Stomach (tissue), 8 donors: ENCODE measurements at regions not wholly inside any gene's neighbourhood (a gene's known extent, or its start where the extent isn't known, plus 50 kb on each side); places are given as distances from the start of the nearest gene placed in this dataset.

Experiments used
- DNase-seq, 2 donors: peaks; one replicate each; pipeline versions ENCODE4 v3.0.0 to v3.0.0-alpha.2; 2013 to 2019
- H3K27ac ChIP-seq, 5 donors: fragments of 200-600 bp in 4 of 5; sonication (generic) in 4 of 5; one replicate each; pipeline ENCODE4 v1.5.1; 2013 to 2019; ENCODE audit warnings: mild to moderate bottlenecking in 1 of 5, moderate library complexity in 1 of 5
- H3K27me3 ChIP-seq, 3 donors: fragments of 200-600 bp; sonication (generic); one replicate each; pipeline ENCODE4 v1.5.1; 2017 to 2019; ENCODE audit warnings: mixed run types in 1 of 3
- H3K36me3 ChIP-seq, 4 donors: fragments of 200-600 bp; sonication (generic); 1 replicate in 3 of 4; 2 replicates in 1 of 4; pipeline ENCODE4 v1.5.1; 2016 to 2019
- H3K4me1 ChIP-seq, 4 donors: fragments of 200-600 bp; sonication (generic); one replicate each; pipeline ENCODE4 v1.5.1; 2016 to 2019
- H3K4me3 ChIP-seq, 4 donors: fragments of 200-600 bp; sonication (generic) in 3 of 4; one replicate each; pipeline ENCODE4 v1.5.1; 2016 to 2019; ENCODE audit warnings: mild to moderate bottlenecking in 1 of 4
- H3K9me3 ChIP-seq, 4 donors: fragments of 200-600 bp; sonication (generic); one replicate each; pipeline ENCODE4 v1.5.1; 2016 to 2019
- EP300 ChIP-seq: sonication (generic); formaldehyde crosslinking; IDR thresholded peaks from one replicate; pipeline ENCODE4 v1.6.1; 2017; ENCODE audit warnings: antibody characterized with exemption
- POLR2A ChIP-seq, 4 donors: fragments of 450-650 bp; IDR thresholded peaks; one replicate each; pipeline ENCODE4 v1.6.1; 2016; ENCODE audit warnings: antibody characterized with exemption in 4 of 4, control low read depth in 2 of 4, mild to moderate bottlenecking in 1 of 4, moderate library complexity in 1 of 4
- POLR2AphosphoS5 ChIP-seq, 3 donors: sonication (generic); formaldehyde crosslinking; IDR thresholded peaks; one replicate each; pipeline ENCODE4 v1.6.1; 2016; ENCODE audit warnings: antibody characterized with exemption in 3 of 3
- WGBS, 5 donors: extraction: QIAGEN DNeasy Blood & Tissue Kit in 3 of 5; methylation state at CpG; one replicate each; pipeline versions ENCODE4 v1.1.5 to v1.1.7; 2013 to 2018; 5-methylcytosine and 5-hydroxymethylcytosine counted together
- intact Hi-C: fragments of 100-400 bp; cut with DNase I; formaldehyde crosslinking; loops from one replicate; pipeline ENCODE4 v1.15.1; 2023; ENCODE audit warnings: low total_unique reads
- TF ChIP-seq, protein P1 (sequence below), 7 experiments: fragments of 450-650 bp in 4 of 7; fragments of 200-600 bp in 3 of 7; sonication (generic) in 3 of 7; IDR thresholded peaks; one replicate each; pipeline ENCODE4 v1.5.1; 2016 to 2019; ENCODE audit warnings: antibody characterized with exemption in 7 of 7, control low read depth in 2 of 7, mild to moderate bottlenecking in 1 of 7
- donor health status: healthy with polysubstance abuse.
- donor health status: Bipolar disorder and iron deficiency.
- donor health status: healthy.

GRCh38 chr4:152220201-152220666 is 315.7 kb downstream of the FBXW7 start:
- H3K4me1 ChIP-seq, result no peaks in the 10 kb centered on the region
- 79 to 93% (median 92%) methylated on average over 2 of the region's 2 CpGs for WGBS, 5 donors
- H3K36me3 ChIP-seq, result no peaks in the 10 kb centered on the region

DNA sequence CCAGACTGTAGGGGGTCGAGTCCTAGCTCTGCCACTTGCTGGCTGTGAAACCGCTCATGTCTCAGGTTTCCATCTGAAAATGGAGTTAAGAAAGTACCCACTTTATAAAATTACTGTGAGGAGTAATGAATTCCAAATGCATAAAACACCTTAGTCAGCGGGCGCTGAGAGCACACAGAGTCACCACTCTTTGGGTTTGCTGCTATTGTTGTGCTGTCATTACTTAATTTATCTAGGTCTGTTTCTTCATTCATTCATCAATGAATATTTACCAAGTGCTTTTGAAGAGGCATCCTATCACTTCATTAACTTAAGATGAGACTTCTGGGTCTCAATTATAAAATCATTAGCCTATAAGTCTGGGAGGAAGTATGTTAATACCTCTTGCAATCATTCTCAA is 317.3 kb downstream of the FBXW7 start:
- TF ChIP-seq EP300 (no peak), POLR2AphosphoS5 (IDR thresholded peaks at IDR 0.05) (no peak), POLR2A (IDR thresholded peaks at IDR 0.05) (no peak)
- TF ChIP-seq, protein P1, sequence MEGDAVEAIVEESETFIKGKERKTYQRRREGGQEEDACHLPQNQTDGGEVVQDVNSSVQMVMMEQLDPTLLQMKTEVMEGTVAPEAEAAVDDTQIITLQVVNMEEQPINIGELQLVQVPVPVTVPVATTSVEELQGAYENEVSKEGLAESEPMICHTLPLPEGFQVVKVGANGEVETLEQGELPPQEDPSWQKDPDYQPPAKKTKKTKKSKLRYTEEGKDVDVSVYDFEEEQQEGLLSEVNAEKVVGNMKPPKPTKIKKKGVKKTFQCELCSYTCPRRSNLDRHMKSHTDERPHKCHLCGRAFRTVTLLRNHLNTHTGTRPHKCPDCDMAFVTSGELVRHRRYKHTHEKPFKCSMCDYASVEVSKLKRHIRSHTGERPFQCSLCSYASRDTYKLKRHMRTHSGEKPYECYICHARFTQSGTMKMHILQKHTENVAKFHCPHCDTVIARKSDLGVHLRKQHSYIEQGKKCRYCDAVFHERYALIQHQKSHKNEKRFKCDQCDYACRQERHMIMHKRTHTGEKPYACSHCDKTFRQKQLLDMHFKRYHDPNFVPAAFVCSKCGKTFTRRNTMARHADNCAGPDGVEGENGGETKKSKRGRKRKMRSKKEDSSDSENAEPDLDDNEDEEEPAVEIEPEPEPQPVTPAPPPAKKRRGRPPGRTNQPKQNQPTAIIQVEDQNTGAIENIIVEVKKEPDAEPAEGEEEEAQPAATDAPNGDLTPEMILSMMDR (IDR thresholded peaks at IDR 0.05), result no peak
- H3K9me3 ChIP-seq, result peaks cover 0 to 20% (median 8%) of the 10 kb centered on the region in 4 donors
- H3K36me3 ChIP-seq, result no peaks in the 10 kb centered on the region
- H3K4me1 ChIP-seq, result no peaks in the 10 kb centered on the region
- DNase-seq, result no peak
- H3K27me3 ChIP-seq, result no peaks in the 10 kb centered on the region
- intact Hi-C loops, result no loop called here
- H3K27ac ChIP-seq, result no peak overlapping the region
- WGBS, 5 donors, result 82 to 90% (median 83%) methylated on average over 4 of the region's 4 CpGs
- no peak overlapping the region for H3K4me3 ChIP-seq

More at GRCh38 chr4:152220201-152220666, 315.7 kb downstream of the FBXW7 start:
- H3K9me3 ChIP-seq, result peaks cover 0 to 10% (median 3%) of the 10 kb centered on the region in 4 donors
- no peaks in the 10 kb centered on the region for H3K27me3 ChIP-seq
- no peak overlapping the region for H3K27ac ChIP-seq
- no peak for TF ChIP-seq EP300
- no peak for TF ChIP-seq POLR2AphosphoS5 (IDR thresholded peaks at IDR 0.05)
- TF ChIP-seq, protein P1 (IDR thresholded peaks at IDR 0.05), result no peak
- TF ChIP-seq POLR2A (IDR thresholded peaks at IDR 0.05), result no peak
- intact Hi-C loops, result no loop called here
- no peak overlapping the region for H3K4me3 ChIP-seq
- DNase-seq, result no peak

- Histone ChIP-seq H3K4me3 (no peak overlapping the region), H3K27ac (no peak overlapping the region), H3K36me3 (no peaks in the 10 kb centered on the region), H3K27me3 (no peaks in the 10 kb centered on the region), H3K4me1 (no peaks in the 10 kb centered on the region), H3K9me3 (peaks cover 0 to 20% (median 8%) of the 10 kb centered on the region in 4 donors)
- DNase-seq, result no peak
- TF ChIP-seq EP300 (no peak), POLR2A (IDR thresholded peaks at IDR 0.05) (no peak), POLR2AphosphoS5 (IDR thresholded peaks at IDR 0.05) (no peak)
- TF ChIP-seq, protein P1 (IDR thresholded peaks at IDR 0.05), result no peak
- intact Hi-C loops, result no loop called here
- 73 to 82% (median 77%) methylated on average over 3 of the region's 3 CpGs for whole genome bisulfite sequencing, 5 donors
These were observed 318.0 kb downstream of the FBXW7 start for GRCh38 chr4:152217896-152218295.

DNA sequence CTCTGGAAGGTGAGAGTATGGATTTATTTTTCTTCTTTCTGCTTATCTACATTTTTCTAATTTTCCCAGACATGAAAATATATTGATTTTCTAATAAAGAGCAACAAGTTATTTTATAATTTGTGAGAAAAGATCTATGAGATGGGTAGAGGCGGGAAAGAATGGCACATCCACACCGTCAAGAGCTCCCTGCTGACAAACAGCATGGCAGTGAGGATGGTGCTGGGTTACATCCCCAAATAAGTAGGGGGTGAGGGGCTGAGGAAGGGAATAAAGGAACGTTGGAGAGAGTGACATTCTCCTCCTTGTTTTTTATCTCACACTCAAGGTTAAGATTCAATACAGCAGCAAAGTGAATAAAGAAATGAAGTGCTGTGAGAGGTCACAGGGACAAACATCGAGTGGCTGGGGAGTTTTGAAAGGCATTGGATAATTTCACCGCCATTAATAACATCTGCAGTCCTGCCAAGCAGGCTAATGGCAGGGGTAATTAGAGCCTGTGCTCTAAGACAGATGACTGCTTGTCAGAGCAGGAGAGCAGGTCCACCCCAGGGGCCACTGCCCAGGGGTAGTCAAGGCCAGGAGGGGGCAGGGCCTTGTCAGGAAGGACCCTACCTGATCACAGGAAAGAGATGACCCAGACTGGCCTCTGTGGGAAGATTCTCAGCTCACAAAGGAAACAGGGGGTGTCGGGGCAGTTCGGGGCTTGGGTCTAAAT is 323.8 kb downstream of the FBXW7 start:
- WGBS, 5 donors, result 50 to 62% (median 58%) methylated on average over 7 of the region's 7 CpGs
- no peak for TF ChIP-seq EP300
- TF ChIP-seq POLR2AphosphoS5 (IDR thresholded peaks at IDR 0.05), result no peak
- TF ChIP-seq, protein P1 (IDR thresholded peaks at IDR 0.05), result no peak
- no peak for TF ChIP-seq POLR2A (IDR thresholded peaks at IDR 0.05)
- Histone ChIP-seq H3K4me1 (no peaks in the 10 kb centered on the region), H3K27ac (no peak overlapping the region), H3K36me3 (no peaks in the 10 kb centered on the region), H3K9me3 (peaks cover 0 to 20% (median 8%) of the 10 kb centered on the region in 4 donors), H3K4me3 (no peak overlapping the region), H3K27me3 (no peaks in the 10 kb centered on the region)
- intact Hi-C loops, result no loop called here
- DNase-seq, result no peak
